Body of pancreas (tissue), 4 donors: ENCODE measurements at regions not wholly inside any gene's neighbourhood (a gene's known extent, or its start where the extent isn't known, plus 50 kb on each side); places are given as distances from the start of the nearest gene placed in this dataset.

Source experiments
- ATAC-seq: fragments of 150-250 bp; one replicate; pipeline ENCODE4 v1.9.1; 2016
- DNase-seq, 4 donors: peaks; one replicate each; pipeline ENCODE4 v3.0.0-alpha.2; 2019
- H3K27ac ChIP-seq, 4 donors: fragments of 200-600 bp; sonication (generic); 1 replicate in 3 of 4; 2 replicates in 1 of 4; pipeline versions ENCODE4 v1.5.1 to v1.6.1; 2016 to 2019; ENCODE audit warnings: mild to moderate bottlenecking in 1 of 4, mixed read lengths in 1 of 4, moderate library complexity in 1 of 4
- H3K27me3 ChIP-seq, 2 donors: fragments of 200-600 bp; sonication (generic); one replicate each; pipeline ENCODE4 v1.6.0; 2016; ENCODE audit warnings: mild to moderate bottlenecking in 1 of 2
- H3K36me3 ChIP-seq, 2 donors: fragments of 200-600 bp; sonication (generic); replicated peaks in 1 of 2; 2 replicates each; pipeline ENCODE4 v1.5.1; 2016; ENCODE audit warnings: low read depth in 2 of 2; ENCODE audit not compliant: insufficient read depth in 1 of 2
- H3K4me1 ChIP-seq: fragments of 200-600 bp; sonication (generic); one replicate; pipeline ENCODE4 v1.6.0; 2016
- H3K4me3 ChIP-seq, 2 donors: fragments of 200-600 bp; sonication (generic); 1 replicate in 1 of 2; 2 replicates in 1 of 2; pipeline ENCODE4 v1.5.1; 2016 to 2019
- H3K9me3 ChIP-seq, 3 donors: fragments of 200-600 bp; sonication (generic); 1 replicate in 2 of 3; 2 replicates in 1 of 3; pipeline ENCODE4 v1.5.1; 2016
- CTCF ChIP-seq, 7 experiments: fragments of 450-650 bp in 4 of 7; fragments of 200-600 bp in 3 of 7; sonication (generic) in 3 of 7; IDR thresholded peaks; one replicate each; pipeline ENCODE4 v1.5.1; 2016 to 2019; ENCODE audit warnings: antibody characterized with exemption in 7 of 7
- POLR2A ChIP-seq, 3 donors: fragments of 450-650 bp; IDR thresholded peaks; one replicate each; pipeline ENCODE4 v1.6.1; 2016; ENCODE audit warnings: antibody characterized with exemption in 3 of 3, mild to moderate bottlenecking in 2 of 3
- WGBS, 2 donors: methylation state at CpG; one replicate each; pipeline ENCODE4 v1.1.5; 2017; 5-methylcytosine and 5-hydroxymethylcytosine counted together
- intact Hi-C: fragments of 100-400 bp; cut with DNase I; formaldehyde crosslinking; loops from one replicate; pipeline ENCODE4 v1.15.1; 2023

- ATAC-seq (no peak), DNase-seq (no peak)
- H3K4me3 ChIP-seq, result no peak overlapping the region
- no peaks in the 10 kb centered on the region for H3K27me3 ChIP-seq
- H3K9me3 ChIP-seq, result no peaks in the 10 kb centered on the region
- no peak overlapping the region for H3K27ac ChIP-seq
- no peaks in the 10 kb centered on the region for H3K36me3 ChIP-seq
- WGBS, 2 donors, result 70 to 78% methylated on average over 18 of the region's 18 CpGs
- H3K4me1 ChIP-seq, result peaks cover 5% of the 10 kb centered on the region
- TF ChIP-seq POLR2A (IDR thresholded peaks at IDR 0.05) (no peak), CTCF (IDR thresholded peaks at IDR 0.05) (no peak)
- intact Hi-C loops, result no loop called here
Observed at GRCh38 chr14:99062772-99063418, 209.1 kb downstream of the BCL11B start.

GRCh38 chr14:99063620-99064225, 208.3 kb downstream of the BCL11B start:
- intact Hi-C loops, result no loop called here

GRCh38 chr14:99064262-99064954, 207.6 kb downstream of the BCL11B start:
- H3K27ac ChIP-seq, result peak overlapping the region; percentile 26 to 68 (median 42)
- no peak for DNase-seq

More at GRCh38 chr14:99063620-99064225, 208.3 kb downstream of the BCL11B start:
- peak; percentile 58 for ATAC-seq
- Histone ChIP-seq H3K27me3 (no peaks in the 10 kb centered on the region), H3K9me3 (no peaks in the 10 kb centered on the region), H3K4me3 (no peak overlapping the region), H3K4me1 (peaks cover 5% of the 10 kb centered on the region), H3K36me3 (no peaks in the 10 kb centered on the region), H3K27ac (peak overlapping the region; percentile 10 to 68 (median 35))
- DNase-seq, result peak in 2 of 4 donors; percentile 30 to 44
- 27 to 31% methylated on average over 10 of the region's 10 CpGs for WGBS, 2 donors
- no peak for TF ChIP-seq POLR2A (IDR thresholded peaks at IDR 0.05)
- TF ChIP-seq CTCF (IDR thresholded peaks at IDR 0.05), result no peak

GRCh38 chr14:99065551-99065950, 206.4 kb downstream of the BCL11B start:
- ATAC-seq, result no peak
- intact Hi-C loops, result no loop called here

More at GRCh38 chr14:99064262-99064954, 207.6 kb downstream of the BCL11B start:
- Histone ChIP-seq H3K9me3 (no peaks in the 10 kb centered on the region), H3K27me3 (no peaks in the 10 kb centered on the region), H3K36me3 (no peaks in the 10 kb centered on the region), H3K4me3 (no peak overlapping the region), H3K4me1 (peaks cover 5% of the 10 kb centered on the region)
- no peak for ATAC-seq
- intact Hi-C loops, result no loop called here
- WGBS, 2 donors, result 47 to 48% methylated on average over 9 of the region's 9 CpGs
- TF ChIP-seq CTCF (IDR thresholded peaks at IDR 0.05) (no peak), POLR2A (IDR thresholded peaks at IDR 0.05) (no peak)

More at GRCh38 chr14:99065551-99065950, 206.4 kb downstream of the BCL11B start:
- DNase-seq, result no peak
- H3K4me1 ChIP-seq, result peaks cover 5% of the 10 kb centered on the region
- H3K4me3 ChIP-seq, result no peak overlapping the region
- WGBS, 2 donors, result 91 to 93% methylated on average over 3 of the region's 3 CpGs
- H3K36me3 ChIP-seq, result no peaks in the 10 kb centered on the region
- TF ChIP-seq CTCF (IDR thresholded peaks at IDR 0.05), result no peak
- H3K9me3 ChIP-seq, result no peaks in the 10 kb centered on the region
- peak overlapping the region in 1 of 4 donors; percentile 44 for H3K27ac ChIP-seq
- no peaks in the 10 kb centered on the region for H3K27me3 ChIP-seq
